Coronary artery (tissue), 2 donors: ENCODE measurements at regions not wholly inside any gene's neighbourhood (a gene's known extent, or its start where the extent isn't known, plus 50 kb on each side); places are given as distances from the start of the nearest gene placed in this dataset.

Source experiments
- DNase-seq: peaks from one replicate; pipeline ENCODE4 v3.0.0-alpha.2; 2017; ENCODE audit warnings: low spot score
- H3K27ac ChIP-seq, 2 donors: fragments of 200-600 bp; sonication (generic); one replicate each; pipeline ENCODE4 v1.5.1; 2016 to 2019
- H3K4me3 ChIP-seq: fragments of 200-600 bp; sonication (generic); 2 replicates; pipeline ENCODE4 v1.5.1; 2016; ENCODE audit warnings: mild to moderate bottlenecking, moderate library complexity
- TF ChIP-seq, protein P1 (sequence below): fragments of 200-600 bp; sonication (generic); IDR thresholded peaks from one replicate; pipeline ENCODE4 v1.5.1; 2019; ENCODE audit warnings: antibody characterized with exemption

DNA sequence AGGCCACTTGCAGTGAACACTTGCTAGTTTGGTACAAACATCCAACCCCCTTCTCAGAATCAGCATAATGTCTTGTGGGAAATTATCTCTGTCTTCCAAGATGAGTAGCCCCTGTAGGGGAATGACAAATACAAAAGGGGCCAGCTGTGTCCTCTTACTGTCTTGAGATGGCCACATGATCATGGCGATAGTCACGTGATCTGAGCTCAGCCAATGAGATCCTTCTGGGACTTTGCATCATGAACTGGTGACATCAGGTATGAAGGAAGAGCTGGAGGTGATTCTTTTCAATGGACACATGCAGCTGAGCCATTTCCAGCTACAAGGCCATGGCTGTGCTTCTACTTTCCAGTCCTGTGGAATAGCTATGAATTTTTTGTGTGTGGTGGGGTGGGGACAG is 206.3 kb downstream of the IRX1 start:
- no peak for DNase-seq
- Histone ChIP-seq H3K27ac (no peak overlapping the region), H3K4me3 (no peak overlapping the region)
- TF ChIP-seq, protein P1, sequence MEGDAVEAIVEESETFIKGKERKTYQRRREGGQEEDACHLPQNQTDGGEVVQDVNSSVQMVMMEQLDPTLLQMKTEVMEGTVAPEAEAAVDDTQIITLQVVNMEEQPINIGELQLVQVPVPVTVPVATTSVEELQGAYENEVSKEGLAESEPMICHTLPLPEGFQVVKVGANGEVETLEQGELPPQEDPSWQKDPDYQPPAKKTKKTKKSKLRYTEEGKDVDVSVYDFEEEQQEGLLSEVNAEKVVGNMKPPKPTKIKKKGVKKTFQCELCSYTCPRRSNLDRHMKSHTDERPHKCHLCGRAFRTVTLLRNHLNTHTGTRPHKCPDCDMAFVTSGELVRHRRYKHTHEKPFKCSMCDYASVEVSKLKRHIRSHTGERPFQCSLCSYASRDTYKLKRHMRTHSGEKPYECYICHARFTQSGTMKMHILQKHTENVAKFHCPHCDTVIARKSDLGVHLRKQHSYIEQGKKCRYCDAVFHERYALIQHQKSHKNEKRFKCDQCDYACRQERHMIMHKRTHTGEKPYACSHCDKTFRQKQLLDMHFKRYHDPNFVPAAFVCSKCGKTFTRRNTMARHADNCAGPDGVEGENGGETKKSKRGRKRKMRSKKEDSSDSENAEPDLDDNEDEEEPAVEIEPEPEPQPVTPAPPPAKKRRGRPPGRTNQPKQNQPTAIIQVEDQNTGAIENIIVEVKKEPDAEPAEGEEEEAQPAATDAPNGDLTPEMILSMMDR = no peak

DNA sequence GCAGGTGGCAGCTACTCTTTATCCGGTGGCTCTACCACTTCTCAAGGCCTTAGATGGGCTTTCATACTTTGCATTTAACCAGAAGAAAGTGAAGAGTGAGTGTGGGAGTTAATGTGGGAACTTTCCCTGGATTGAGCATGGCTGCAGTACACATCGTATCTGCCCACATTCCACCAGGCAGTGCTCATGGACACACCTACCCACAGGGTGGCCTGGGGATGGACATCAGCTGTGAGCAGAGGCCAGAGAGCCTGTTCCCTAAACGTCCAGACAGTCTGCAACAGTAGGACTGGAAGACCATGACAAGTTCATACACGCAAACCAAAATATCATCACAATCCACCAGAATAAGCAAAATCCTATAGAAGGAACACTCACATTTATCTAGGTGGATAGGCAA is 213.8 kb downstream of the IRX1 start:
- TF ChIP-seq, protein P1 = no peak
- DNase-seq = no peak
- H3K27ac ChIP-seq = no peak overlapping the region

DNA sequence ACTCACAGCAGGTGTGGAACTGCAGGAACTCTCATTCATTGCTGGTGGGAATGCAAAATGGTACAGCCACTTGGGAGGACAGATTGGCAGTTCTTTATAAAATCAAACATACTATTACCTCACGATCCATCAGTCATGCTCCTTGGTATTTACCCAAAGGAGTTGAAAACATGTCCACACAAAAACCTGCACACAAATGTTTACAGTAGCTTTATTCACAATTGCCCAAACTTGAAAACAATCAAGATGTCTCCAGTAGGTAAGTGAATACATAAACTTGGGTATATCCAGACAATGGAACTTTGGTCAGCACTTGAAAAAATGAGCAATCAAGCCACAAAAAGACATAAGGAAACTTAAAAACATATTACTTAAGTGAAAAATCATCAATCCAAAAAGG is 215.5 kb downstream of the IRX1 start:
- TF ChIP-seq, protein P1 = no peak
- H3K27ac ChIP-seq = no peak overlapping the region
- DNase-seq = no peak
- no peak overlapping the region for H3K4me3 ChIP-seq

More for the DNA sequence above, 213.8 kb downstream of the IRX1 start:
- H3K4me3 ChIP-seq = no peak overlapping the region

DNA sequence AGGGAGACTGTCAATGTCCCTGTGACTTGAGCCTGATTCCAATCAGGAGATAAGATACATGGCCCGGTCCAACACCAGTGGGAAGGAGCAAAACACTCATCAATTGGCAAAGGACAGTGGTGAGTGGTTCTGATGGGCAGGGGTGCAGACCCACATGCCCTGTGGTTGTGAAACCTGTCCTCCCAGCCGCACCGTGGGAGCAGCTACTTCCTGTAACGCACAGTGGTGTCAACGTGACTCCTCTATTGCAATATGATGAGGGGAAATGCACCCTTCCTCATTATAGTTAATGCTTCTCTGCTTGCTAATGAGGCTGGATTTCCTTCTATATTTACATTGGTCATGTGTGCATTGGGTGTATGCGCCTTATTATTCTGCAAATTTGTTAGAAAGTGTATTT is 223.0 kb downstream of the IRX1 start:
- H3K27ac ChIP-seq = no peak overlapping the region
- no peak for DNase-seq
- TF ChIP-seq, protein P1 = no peak
- H3K4me3 ChIP-seq = no peak overlapping the region

DNA sequence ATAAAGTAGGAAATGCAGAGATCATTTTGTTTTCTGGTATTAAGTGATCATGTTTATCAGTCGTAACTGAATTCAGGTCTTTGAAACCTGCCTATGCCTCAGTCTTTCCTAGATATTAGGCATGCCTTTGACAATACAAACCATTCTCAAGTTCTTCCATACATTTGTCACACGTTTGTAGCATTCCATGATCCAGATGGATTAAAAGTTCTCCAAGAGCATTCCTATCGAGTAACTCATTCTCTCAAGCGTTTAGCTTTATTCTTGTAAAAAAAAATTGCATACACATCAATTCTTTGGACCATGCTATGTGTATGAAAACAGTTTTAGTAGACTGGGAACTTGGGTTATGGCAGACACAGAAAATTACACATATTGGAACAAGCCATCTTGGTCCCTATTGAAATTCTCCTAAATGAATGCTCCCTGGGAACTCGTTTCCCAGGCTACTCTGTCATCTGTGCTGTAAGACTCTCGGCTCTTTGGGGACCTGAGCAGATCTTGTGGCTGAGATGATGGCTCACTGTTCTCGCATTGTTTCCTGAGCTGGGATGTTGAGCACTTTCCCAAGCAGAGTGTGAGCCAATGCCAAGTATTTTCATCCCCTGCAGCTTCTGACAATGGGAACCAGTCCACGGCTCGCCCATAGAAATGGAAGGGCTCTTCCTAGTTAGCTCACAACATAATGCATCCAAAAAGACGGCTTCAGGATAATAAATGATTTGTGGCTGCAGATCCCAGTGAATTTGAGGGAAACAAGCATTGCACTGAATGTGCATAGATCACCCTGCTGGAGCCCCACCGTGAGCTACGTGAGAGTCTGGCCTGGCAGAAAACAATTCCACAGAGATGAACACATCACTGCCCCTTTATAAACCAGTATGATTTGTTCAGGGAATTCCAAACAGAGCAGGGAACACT is 230.2 kb downstream of the IRX1 start:
- no peak for DNase-seq
- Histone ChIP-seq H3K4me3 (no peak overlapping the region), H3K27ac (no peak overlapping the region)
- TF ChIP-seq, protein P1 = no peak

DNA sequence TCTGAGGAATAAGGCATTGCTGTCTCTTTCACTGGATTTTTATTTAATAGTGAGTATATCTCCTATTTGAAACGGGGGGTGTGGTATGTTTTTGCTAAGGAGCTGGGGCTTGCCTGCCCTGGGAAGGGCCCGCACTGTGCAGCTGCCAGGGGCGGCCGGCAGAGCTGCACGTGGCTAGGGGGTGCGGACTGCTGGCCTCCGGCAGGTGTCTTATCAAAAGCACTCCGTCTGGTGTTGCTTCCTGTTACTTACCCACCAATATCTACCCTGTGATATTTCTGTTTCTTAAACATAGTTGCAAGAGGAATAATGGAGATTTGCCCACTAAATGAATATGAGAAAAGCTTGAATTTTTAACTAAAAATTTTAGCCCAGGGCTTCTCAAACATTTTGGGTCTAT is 232.0 kb downstream of the IRX1 start:
- no peak overlapping the region for H3K4me3 ChIP-seq
- TF ChIP-seq, protein P1 = no peak
- DNase-seq = no peak
- no peak overlapping the region for H3K27ac ChIP-seq

DNA sequence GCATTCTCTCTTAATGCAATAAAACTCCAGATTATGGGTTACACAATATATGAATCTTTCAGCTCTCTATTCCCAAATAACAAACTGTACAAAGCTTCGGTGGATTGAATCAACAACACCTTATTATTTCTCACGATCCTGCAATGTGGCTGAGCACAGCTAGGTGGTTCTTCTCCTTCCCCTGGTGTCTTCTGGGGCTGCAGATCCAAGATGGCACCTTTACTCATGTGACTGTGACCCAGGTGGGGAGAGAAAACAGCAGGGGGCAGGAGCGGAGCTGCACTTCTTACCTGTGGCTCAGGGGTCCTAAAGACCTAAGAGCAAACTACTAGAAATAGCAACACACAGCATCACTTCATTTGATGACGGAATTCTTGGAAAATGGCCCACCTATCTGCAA is 233.1 kb downstream of the IRX1 start:
- DNase-seq = no peak

More for the DNA sequence above, 233.1 kb downstream of the IRX1 start:
- Histone ChIP-seq H3K27ac (no peak overlapping the region), H3K4me3 (no peak overlapping the region)
- TF ChIP-seq, protein P1 = no peak
